Astrocyte of the spinal cord (primary cell): ENCODE measurements at regions not wholly inside any gene's neighbourhood (a gene's known extent, or its start where the extent isn't known, plus 50 kb on each side); places are given as distances from the start of the nearest gene placed in this dataset.

Experiments used
- DNase-seq: peaks from one replicate; pipeline ENCODE4 v3.0.0; 2011; ENCODE audit warnings: low read depth, low spot score
- H3K4me3 ChIP-seq: 2 replicates; pipeline ENCODE4 v1.5.1; 2011; ENCODE audit warnings: low read depth, mild to moderate bottlenecking, low read length, moderate library complexity
- in situ Hi-C: cut with HindIII; loops from 2 replicates; pipeline ENCODE4 v1.10.0; 2017; ENCODE audit warnings: low sequenced_read_pairs
- TF ChIP-seq, protein P1 (sequence below): IDR thresholded peaks from 2 replicates; pipeline ENCODE4 v1.5.1; 2012; ENCODE audit warnings: low read depth, mild to moderate bottlenecking, low read length, inconsistent platforms

DNA sequence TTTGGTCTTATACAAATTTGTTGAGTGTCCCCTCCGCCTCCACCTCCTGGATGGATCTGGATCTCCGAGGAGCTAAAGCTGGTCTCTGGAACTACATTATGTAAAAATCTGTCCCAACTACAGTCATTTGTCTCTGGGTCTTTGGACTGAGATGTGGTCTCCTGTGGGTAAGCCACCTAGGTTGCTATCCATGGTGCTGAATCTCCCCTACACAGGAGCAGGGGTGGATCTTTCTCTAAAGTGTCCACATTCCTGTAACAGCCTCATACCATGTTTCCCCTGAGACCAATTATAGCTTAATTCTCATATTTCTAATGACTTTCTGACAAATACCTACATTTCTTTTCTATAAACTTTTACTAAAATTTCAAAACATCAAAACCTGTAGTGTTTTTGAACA, 625.8 kb downstream of the TAFA4 start:
- no peak for DNase-seq

DNA sequence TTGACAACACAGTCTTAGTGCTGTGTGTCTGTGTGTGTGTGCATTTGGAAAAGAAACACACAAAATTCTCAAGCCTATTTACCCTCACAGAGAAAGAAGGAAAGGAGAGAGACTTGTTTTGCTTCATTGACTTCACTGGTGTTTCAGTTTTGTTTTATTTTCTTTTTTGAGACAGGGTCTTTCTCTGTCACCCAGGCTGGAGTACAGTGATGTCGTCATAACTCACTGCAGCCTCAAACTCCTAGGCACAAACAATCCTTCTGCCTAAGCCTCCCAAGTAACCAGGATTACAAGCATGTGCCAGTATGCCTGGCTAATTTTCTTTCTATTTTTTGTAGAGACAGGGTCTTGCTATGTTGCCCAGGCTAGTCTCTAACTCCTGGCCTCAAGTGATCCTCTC, 636.9 kb downstream of the TAFA4 start:
- in situ Hi-C loops = no loop called here
- DNase-seq = no peak
- TF ChIP-seq, protein P1, sequence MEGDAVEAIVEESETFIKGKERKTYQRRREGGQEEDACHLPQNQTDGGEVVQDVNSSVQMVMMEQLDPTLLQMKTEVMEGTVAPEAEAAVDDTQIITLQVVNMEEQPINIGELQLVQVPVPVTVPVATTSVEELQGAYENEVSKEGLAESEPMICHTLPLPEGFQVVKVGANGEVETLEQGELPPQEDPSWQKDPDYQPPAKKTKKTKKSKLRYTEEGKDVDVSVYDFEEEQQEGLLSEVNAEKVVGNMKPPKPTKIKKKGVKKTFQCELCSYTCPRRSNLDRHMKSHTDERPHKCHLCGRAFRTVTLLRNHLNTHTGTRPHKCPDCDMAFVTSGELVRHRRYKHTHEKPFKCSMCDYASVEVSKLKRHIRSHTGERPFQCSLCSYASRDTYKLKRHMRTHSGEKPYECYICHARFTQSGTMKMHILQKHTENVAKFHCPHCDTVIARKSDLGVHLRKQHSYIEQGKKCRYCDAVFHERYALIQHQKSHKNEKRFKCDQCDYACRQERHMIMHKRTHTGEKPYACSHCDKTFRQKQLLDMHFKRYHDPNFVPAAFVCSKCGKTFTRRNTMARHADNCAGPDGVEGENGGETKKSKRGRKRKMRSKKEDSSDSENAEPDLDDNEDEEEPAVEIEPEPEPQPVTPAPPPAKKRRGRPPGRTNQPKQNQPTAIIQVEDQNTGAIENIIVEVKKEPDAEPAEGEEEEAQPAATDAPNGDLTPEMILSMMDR = no peak
- H3K4me3 ChIP-seq = no peak overlapping the region

More for the DNA sequence above, 625.8 kb downstream of the TAFA4 start:
- in situ Hi-C loops = no loop called here
- H3K4me3 ChIP-seq = no peak overlapping the region
- TF ChIP-seq, protein P1 = no peak

DNA sequence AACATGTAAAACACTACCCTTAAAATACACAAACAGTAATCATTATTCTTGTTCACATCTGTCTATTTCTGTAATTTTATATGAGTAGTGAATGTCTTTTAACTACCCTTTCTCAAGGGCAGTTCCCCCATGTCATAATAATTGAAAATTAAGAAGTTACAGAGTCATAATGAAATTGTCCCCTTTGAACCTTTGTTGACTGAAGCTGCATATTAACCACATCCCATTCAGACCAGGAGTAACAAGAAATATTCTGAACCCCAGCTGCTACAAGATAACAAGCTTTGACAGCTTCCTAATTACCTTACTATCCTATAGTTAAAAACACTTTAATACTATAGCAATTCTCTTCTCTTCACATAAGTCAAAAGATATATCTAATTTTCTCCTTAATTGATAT, 635.9 kb upstream of the SUCLG2 start:
- DNase-seq = no peak
- H3K4me3 ChIP-seq = no peak overlapping the region
- in situ Hi-C loops = no loop called here
- TF ChIP-seq, protein P1 = no peak

DNA sequence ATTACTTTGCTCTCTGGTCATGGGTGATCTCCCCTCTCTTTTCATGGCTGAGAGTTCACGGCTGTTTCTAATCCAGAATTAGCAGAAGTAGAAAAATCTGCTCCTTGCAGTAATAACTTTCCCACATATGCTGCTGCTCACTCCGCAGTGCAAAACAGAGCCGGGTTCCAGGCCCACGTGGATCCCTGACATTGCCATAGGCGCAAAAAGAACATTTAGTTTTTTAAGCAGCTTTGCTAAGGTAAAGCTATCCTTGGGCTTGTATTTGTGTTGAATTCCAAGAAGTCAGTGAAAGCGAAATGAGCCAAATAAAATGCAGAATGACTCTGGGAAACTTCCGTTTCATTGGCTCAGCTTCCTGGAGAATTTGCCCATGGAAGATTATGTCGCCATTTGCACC, 633.7 kb upstream of the SUCLG2 start:
- H3K4me3 ChIP-seq = no peak overlapping the region
- DNase-seq = no peak
- TF ChIP-seq, protein P1 = no peak
- in situ Hi-C loops = no loop called here

DNA sequence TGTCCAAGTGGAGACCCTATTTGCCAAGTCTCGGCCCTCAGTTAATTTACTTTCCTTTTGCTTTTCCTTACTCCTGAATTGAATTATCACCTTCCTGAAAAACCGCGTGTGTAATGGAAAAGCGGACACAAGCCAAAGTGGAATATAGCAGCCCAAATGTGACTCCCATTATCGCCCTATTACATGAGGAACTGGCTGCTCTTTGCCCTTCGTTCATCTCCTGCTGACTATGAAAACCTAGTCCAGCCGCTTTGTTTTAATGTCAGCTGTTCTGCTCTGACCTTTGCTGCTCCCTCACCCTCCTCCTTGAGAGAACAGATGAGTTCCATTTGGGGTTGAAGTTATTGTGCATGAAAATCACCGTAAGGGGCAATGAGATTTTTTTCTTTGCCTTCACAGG, 632.7 kb upstream of the SUCLG2 start:
- TF ChIP-seq, protein P1 = no peak
- in situ Hi-C loops = no loop called here
- no peak overlapping the region for H3K4me3 ChIP-seq
- DNase-seq = no peak

DNA sequence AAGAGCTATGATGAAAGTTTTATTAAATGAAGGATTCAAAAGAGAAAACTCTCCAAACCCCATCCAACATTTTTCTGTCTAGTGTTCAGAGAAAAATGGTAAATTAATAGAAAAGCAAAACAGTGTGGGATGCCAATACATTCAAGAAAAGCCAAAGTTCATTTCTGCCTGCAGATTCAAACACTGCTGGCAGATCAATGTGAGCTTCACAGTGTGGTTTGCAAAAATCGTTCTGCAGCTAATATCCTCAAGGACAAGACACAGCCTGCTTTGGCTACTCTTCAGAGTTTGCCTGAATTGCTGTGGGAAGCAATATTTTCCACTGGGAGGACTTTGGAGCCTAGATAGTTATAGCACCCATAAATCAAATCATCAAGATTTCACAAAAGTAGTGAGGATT, 619.9 kb upstream of the SUCLG2 start:
- TF ChIP-seq, protein P1 = no peak
- in situ Hi-C loops = no loop called here
- DNase-seq = no peak

DNA sequence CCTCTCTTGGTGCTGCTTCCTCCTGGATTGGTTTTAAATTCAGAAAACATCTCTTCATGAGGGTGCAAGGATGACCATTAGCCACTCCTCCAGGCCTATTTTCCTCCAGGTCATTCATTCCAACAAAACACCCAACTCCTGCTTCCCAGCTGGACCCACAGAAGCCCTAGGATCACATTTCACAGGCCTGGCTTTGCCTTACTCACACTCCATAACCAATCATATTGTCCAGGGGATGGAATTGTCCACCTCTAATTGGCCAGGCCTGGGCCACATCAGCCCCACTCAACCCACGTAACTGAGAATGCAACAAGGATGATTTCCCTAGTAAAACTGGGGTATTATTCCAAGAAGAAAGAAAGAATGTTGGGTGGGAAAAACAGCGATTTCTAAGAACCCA, 616.7 kb upstream of the SUCLG2 start:
- in situ Hi-C loops = no loop called here
- no peak overlapping the region for H3K4me3 ChIP-seq
- DNase-seq = no peak
- TF ChIP-seq, protein P1 = no peak

More for the DNA sequence above, 619.9 kb upstream of the SUCLG2 start:
- H3K4me3 ChIP-seq = no peak overlapping the region
